SK-N-SH treated with all-trans-retinoic acid at 6 μM for 48 hours (cell line): ENCODE measurements at regions not wholly inside any gene's neighbourhood (a gene's known extent, or its start where the extent isn't known, plus 50 kb on each side); places are given as distances from the start of the nearest gene placed in this dataset.

Experiments used
- ARNTL ChIP-seq: fragments of 450-650 bp; formaldehyde crosslinking; IDR thresholded peaks from 2 replicates; pipeline ENCODE4 v1.5.0; 2020; ENCODE audit warnings: low read depth, mild to moderate bottlenecking, moderate library complexity, borderline replicate concordance
- BACH2 ChIP-seq: fragments of 250-450 bp; sonication (Bioruptor Pico); IDR thresholded peaks from 2 replicates; pipeline ENCODE4 v1.9.0; 2021; ENCODE audit warnings: mild to moderate bottlenecking, borderline replicate concordance
- CREB5 ChIP-seq: fragments of 250-450 bp; sonication (Bioruptor Pico); IDR thresholded peaks from 2 replicates; pipeline ENCODE4 v1.5.1; 2020; ENCODE audit warnings: low read depth, mild to moderate bottlenecking, moderate library complexity
- GLIS3 ChIP-seq: fragments of 250-450 bp; sonication (Bioruptor Pico); IDR thresholded peaks from 2 replicates; pipeline ENCODE4 v1.5.0; 2020; ENCODE audit warnings: mild to moderate bottlenecking, moderate library complexity
- PATZ1 ChIP-seq: fragments of 250-450 bp; sonication (Bioruptor Pico); IDR thresholded peaks from 2 replicates; pipeline ENCODE4 v1.8.0; 2020; ENCODE audit warnings: mild to moderate bottlenecking, moderate library complexity, borderline replicate concordance
- POU6F1 ChIP-seq: fragments of 250-450 bp; sonication (Bioruptor Pico); IDR thresholded peaks from 2 replicates; pipeline ENCODE4 v1.8.0; 2021; ENCODE audit warnings: low read depth, mild to moderate bottlenecking, moderate library complexity, borderline replicate concordance
- PPARA ChIP-seq: fragments of 250-450 bp; sonication (Bioruptor Pico); IDR thresholded peaks from 2 replicates; pipeline ENCODE4 v1.5.0; 2020; ENCODE audit warnings: mild to moderate bottlenecking, borderline replicate concordance
- TCF4 ChIP-seq: fragments of 250-450 bp; sonication (Bioruptor Pico); IDR thresholded peaks from 2 replicates; pipeline ENCODE4 v1.8.0; 2021; ENCODE audit warnings: mild to moderate bottlenecking, moderate library complexity, borderline replicate concordance
- TOX ChIP-seq: fragments of 250-450 bp; sonication (Bioruptor Pico); IDR thresholded peaks from 2 replicates; pipeline ENCODE4 v1.8.0; 2021; ENCODE audit warnings: mild to moderate bottlenecking, moderate library complexity, borderline replicate concordance

- TF ChIP-seq PPARA (CRISPR knock-in tag) (no peak), TCF4 (CRISPR knock-in tag) (no peak), POU6F1 (CRISPR knock-in tag) (no peak), TOX (CRISPR knock-in tag) (no peak), PATZ1 (CRISPR knock-in tag) (no peak), BACH2 (no peak), CREB5 (CRISPR knock-in tag) (no peak), ARNTL (CRISPR knock-in tag) (no peak), GLIS3 (CRISPR knock-in tag) (no peak)
These were observed 502.9 kb downstream of the NPIPA7 start for GRCh38 chr16:16881814-16882213.
